ENCODE measurements at regions not wholly inside any gene's neighbourhood (a gene's known extent, or its start where the extent isn't known, plus 50 kb on each side); places are given as distances from the start of the nearest gene placed in this dataset.

DNA sequence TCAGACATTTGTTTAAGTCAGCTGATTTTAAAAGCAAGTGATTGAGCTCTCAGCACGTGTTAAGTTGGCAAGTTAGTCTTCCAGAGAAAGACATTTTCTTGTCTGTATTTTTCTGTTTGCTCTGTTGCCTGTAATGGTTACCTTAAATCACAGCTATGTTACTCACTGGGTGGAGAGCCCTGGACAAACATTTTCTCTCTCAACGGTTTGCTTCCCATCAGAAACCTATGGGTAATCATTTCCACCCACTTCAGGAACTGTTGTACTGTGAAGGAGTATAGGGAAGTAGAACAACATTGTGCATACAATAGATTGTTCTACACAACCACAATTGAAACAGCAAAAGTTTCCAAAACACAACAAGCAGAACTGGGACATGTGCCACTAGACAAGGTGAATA, 113.9 kb upstream of the DPT start:
- intact Hi-C loops (cut with DNase I; ENCODE audit: low total_unique reads) = no loop called here
- Histone ChIP-seq H3K4me3 (no peak overlapping the region), H3K4me1 (no peaks in the 10 kb centered on the region), H3K36me3 (no peaks in the 10 kb centered on the region), H3K27me3 (replicated peaks in 1 of 7) (peaks cover 0 to under 1% (median 0%) of the 10 kb centered on the region in 7 donors), H3K9me3 (no peaks in the 10 kb centered on the region), H3K27ac (no peak overlapping the region)
- DNase-seq = no peak
- 63 to 82% (median 80%) methylated on average over 2 of the region's 2 CpGs for WGBS, 5 donors
- no peak for TF ChIP-seq POLR2AphosphoS5 (IDR thresholded peaks at IDR 0.05)

DNA sequence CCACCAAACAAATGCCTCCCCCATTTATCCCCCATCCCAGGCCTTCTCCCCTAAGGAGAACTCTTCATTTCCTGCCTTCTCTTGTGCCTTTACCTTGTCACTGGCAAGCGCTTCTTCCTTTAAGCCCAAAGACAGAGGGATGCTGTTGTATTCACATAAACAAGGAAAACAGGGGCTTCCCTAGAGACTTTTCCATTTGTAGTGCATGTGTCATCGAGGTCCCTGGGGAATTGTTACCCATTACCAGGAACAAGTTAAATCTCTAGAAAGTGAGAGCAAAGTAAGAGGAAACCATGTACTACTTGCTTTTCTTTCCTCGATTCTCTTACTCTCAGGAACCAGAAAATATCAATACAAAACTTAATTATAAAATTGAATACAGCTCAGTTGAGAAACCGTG, 114.4 kb upstream of the DPT start:
- no peak for DNase-seq
- Histone ChIP-seq H3K36me3 (no peaks in the 10 kb centered on the region), H3K27me3 (replicated peaks in 1 of 7) (peaks cover 0 to 3% (median 0%) of the 10 kb centered on the region in 7 donors), H3K4me1 (peaks cover 0 to 1% (median 0%) of the 10 kb centered on the region in 6 donors), H3K27ac (no peak overlapping the region), H3K4me3 (no peak overlapping the region), H3K9me3 (no peaks in the 10 kb centered on the region)
- WGBS, 5 donors = 81 to 89% (median 82%) methylated on average over 4 of the region's 4 CpGs
- intact Hi-C loops (cut with DNase I; ENCODE audit: low total_unique reads) = no loop called here
- TF ChIP-seq, protein P1, sequence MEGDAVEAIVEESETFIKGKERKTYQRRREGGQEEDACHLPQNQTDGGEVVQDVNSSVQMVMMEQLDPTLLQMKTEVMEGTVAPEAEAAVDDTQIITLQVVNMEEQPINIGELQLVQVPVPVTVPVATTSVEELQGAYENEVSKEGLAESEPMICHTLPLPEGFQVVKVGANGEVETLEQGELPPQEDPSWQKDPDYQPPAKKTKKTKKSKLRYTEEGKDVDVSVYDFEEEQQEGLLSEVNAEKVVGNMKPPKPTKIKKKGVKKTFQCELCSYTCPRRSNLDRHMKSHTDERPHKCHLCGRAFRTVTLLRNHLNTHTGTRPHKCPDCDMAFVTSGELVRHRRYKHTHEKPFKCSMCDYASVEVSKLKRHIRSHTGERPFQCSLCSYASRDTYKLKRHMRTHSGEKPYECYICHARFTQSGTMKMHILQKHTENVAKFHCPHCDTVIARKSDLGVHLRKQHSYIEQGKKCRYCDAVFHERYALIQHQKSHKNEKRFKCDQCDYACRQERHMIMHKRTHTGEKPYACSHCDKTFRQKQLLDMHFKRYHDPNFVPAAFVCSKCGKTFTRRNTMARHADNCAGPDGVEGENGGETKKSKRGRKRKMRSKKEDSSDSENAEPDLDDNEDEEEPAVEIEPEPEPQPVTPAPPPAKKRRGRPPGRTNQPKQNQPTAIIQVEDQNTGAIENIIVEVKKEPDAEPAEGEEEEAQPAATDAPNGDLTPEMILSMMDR (IDR thresholded peaks at IDR 0.05 in 8 of 11, conservative IDR thresholded peaks at IDR 0.05 in 3 of 11) = no peak
- TF ChIP-seq POLR2AphosphoS5 (IDR thresholded peaks at IDR 0.05) (no peak), POLR2A (IDR thresholded peaks at IDR 0.05) (no peak)

DNA sequence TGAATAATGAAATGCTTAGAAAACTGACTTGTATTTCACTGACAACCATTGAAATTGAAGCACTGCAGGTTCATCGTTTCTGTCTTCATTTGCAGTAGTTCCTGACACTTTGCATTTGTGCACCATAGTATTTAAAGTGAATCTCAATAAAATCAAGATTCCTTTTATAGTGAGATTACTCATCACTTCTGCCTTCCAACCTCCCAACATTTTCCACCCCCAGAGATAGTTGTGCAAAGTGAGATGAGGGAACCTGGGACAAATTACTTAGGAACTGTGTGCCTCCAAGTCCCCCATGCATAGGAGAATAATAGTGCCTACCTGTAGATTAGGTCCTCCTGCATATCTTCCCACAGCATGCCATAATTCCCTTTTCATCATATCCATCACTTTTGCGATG, 114.9 kb upstream of the DPT start:
- no peak overlapping the region for H3K27ac ChIP-seq
- H3K36me3 ChIP-seq = no peaks in the 10 kb centered on the region
- 88 to 99% (median 91%) methylated on average over 2 of the region's 2 CpGs for WGBS, 5 donors
- TF ChIP-seq POLR2A (IDR thresholded peaks at IDR 0.05) (no peak), POLR2AphosphoS5 (IDR thresholded peaks at IDR 0.05) (no peak)
- TF ChIP-seq, protein P1 (IDR thresholded peaks at IDR 0.05 in 8 of 11, conservative IDR thresholded peaks at IDR 0.05 in 3 of 11) = no peak
- no peaks in the 10 kb centered on the region for H3K9me3 ChIP-seq
- peaks cover 0 to 4% (median 0%) of the 10 kb centered on the region in 6 donors for H3K4me1 ChIP-seq
- no peak for DNase-seq
- intact Hi-C loops (cut with DNase I; ENCODE audit: low total_unique reads) = no loop called here
- H3K4me3 ChIP-seq = no peak overlapping the region
- peaks cover 0 to 3% (median 0%) of the 10 kb centered on the region in 7 donors for H3K27me3 ChIP-seq (replicated peaks in 1 of 7)

DNA sequence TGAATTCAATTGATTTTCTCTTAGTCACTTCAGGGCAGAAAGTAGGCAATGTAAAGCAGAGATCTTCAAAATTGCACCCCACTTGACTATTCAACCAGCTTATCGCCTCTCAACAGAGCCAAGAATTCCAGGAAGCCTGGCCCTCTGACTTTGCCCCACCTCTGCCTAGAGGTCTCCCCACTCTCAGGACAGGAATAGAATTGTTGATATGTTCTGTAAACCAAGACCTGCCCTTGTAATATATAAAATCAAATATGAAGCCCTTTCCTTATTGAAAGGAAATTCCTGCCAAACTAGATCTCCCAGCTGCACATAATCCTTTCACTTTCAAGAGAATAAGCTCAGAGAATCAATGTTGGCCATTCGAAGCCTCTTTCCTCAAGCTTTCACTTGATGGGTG, 116.1 kb upstream of the DPT start:
- peaks cover 0 to 4% (median 0%) of the 10 kb centered on the region in 6 donors for H3K4me1 ChIP-seq
- H3K36me3 ChIP-seq = no peaks in the 10 kb centered on the region
- DNase-seq = no peak
- peak overlapping the region in 3 of 8 donors; percentile 23 to 63 (median 50) for H3K27ac ChIP-seq
- H3K9me3 ChIP-seq = no peaks in the 10 kb centered on the region
- peaks cover 0 to 3% (median 0%) of the 10 kb centered on the region in 7 donors for H3K27me3 ChIP-seq (replicated peaks in 1 of 7)
- intact Hi-C loops (cut with DNase I; ENCODE audit: low total_unique reads) = no loop called here
- H3K4me3 ChIP-seq = no peak overlapping the region
- WGBS, 5 donors = 48 to 76% (median 73%) methylated on average over 2 of the region's 2 CpGs
- TF ChIP-seq POLR2AphosphoS5 (IDR thresholded peaks at IDR 0.05) (peak in 1 of 3 donors; percentile 17), POLR2A (IDR thresholded peaks at IDR 0.05) (no peak)
- TF ChIP-seq, protein P1 (IDR thresholded peaks at IDR 0.05 in 8 of 11, conservative IDR thresholded peaks at IDR 0.05 in 3 of 11) = no peak

DNA sequence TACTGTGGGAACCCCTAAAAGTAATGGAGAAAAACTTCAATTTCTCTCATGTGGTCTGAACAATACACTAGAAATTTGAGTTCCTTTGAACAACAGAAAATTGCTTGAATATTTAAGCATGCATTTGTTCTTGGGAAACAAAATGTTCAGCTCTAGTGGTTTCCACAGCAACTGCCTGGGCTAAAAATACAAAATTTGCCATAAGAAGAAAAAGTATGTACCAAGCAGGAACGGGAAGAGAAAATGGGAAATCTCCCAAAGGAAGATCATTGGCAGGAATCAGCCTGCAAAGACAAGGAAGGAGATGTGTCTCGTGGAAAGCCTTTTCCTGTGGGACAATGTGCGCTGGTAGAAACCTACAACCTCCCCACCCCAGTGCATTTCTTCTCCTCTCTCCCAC, 119.0 kb upstream of the DPT start:
- Histone ChIP-seq H3K36me3 (no peaks in the 10 kb centered on the region), H3K27ac (no peak overlapping the region), H3K9me3 (peaks cover 0 to 9% (median 1%) of the 10 kb centered on the region in 8 donors), H3K4me3 (no peak overlapping the region), H3K27me3 (replicated peaks in 1 of 7) (peaks cover 0 to 3% (median 0%) of the 10 kb centered on the region in 7 donors), H3K4me1 (peaks cover 0 to 4% (median 0%) of the 10 kb centered on the region in 6 donors)
- 79 to 86% (median 82%) methylated on average over 3 of the region's 3 CpGs for WGBS, 5 donors
- no peak for DNase-seq
- TF ChIP-seq POLR2A (IDR thresholded peaks at IDR 0.05) (no peak), POLR2AphosphoS5 (IDR thresholded peaks at IDR 0.05) (no peak)
- TF ChIP-seq, protein P1 (IDR thresholded peaks at IDR 0.05 in 8 of 11, conservative IDR thresholded peaks at IDR 0.05 in 3 of 11) = no peak
- intact Hi-C loops (cut with DNase I; ENCODE audit: low total_unique reads) = no loop called here
